Liver (tissue), 8 donors: ENCODE measurements at regions not wholly inside any gene's neighbourhood (a gene's known extent, or its start where the extent isn't known, plus 50 kb on each side); places are given as distances from the start of the nearest gene placed in this dataset.
A peak's percentile ranks its signal among the peaks of the same experiment; 100 is the strongest.

Source experiments
- DNase-seq: peaks from one replicate; pipeline ENCODE4 v3.0.0-alpha.2; 2017; ENCODE audit warnings: low spot score
- H3K27ac ChIP-seq, 2 donors: one replicate each; pipeline ENCODE4 v1.7.0; 2013; ENCODE audit warnings: inconsistent platforms in 2 of 2, low read length in 2 of 2, control low read depth in 1 of 2, low read depth in 1 of 2, mild to moderate bottlenecking in 1 of 2
- H3K27me3 ChIP-seq, 4 donors: one replicate each; pipeline versions ENCODE4 v1.6.1 to v1.7.0; 2013; ENCODE audit warnings: low read length in 3 of 4, inconsistent platforms in 1 of 4, mild to moderate bottlenecking in 1 of 4, moderate library complexity in 1 of 4; ENCODE audit not compliant: control insufficient read depth in 4 of 4, insufficient read depth in 4 of 4
- H3K36me3 ChIP-seq, 4 donors: one replicate each; pipeline versions ENCODE4 v1.6.1 to v1.7.0; 2013; ENCODE audit warnings: low read length in 3 of 4, mild to moderate bottlenecking in 3 of 4, low read depth in 1 of 4, moderate library complexity in 1 of 4; ENCODE audit not compliant: control insufficient read depth in 4 of 4, insufficient read depth in 3 of 4
- H3K4me1 ChIP-seq, 4 donors: one replicate each; pipeline versions ENCODE4 v1.6.1 to v1.7.0; 2013; ENCODE audit warnings: low read length in 3 of 4, mild to moderate bottlenecking in 3 of 4, moderate library complexity in 1 of 4; ENCODE audit not compliant: control insufficient read depth in 4 of 4, insufficient read depth in 4 of 4
- H3K4me3 ChIP-seq, 3 donors: one replicate each; pipeline versions ENCODE4 v1.6.1 to v1.7.0; 2013; ENCODE audit warnings: low read length in 3 of 3, control low read depth in 1 of 3, low read depth in 1 of 3, mild to moderate bottlenecking in 1 of 3
- H3K9ac ChIP-seq, 2 donors: one replicate each; pipeline ENCODE4 v1.7.0; 2013; ENCODE audit warnings: low read length in 2 of 2, mild to moderate bottlenecking in 2 of 2, moderate library complexity in 2 of 2, control low read depth in 1 of 2, low read depth in 1 of 2
- H3K9me3 ChIP-seq, 4 donors: one replicate each; pipeline versions ENCODE4 v1.6.1 to v1.7.0; 2013; ENCODE audit warnings: low read length in 3 of 4; ENCODE audit not compliant: control insufficient read depth in 4 of 4
- ATF3 ChIP-seq: IDR thresholded peaks from 2 replicates; pipeline ENCODE4 v1.6.1; 2016; ENCODE audit warnings: antibody characterized with exemption
- CTCF ChIP-seq: fragments of 150-350 bp; IDR thresholded peaks from 2 replicates; pipeline ENCODE4 v1.5.1; 2017; ENCODE audit warnings: improper control_type of control experiment, low read depth, low read length; ENCODE audit not compliant: missing input control
- EGR1 ChIP-seq, 2 donors: IDR thresholded peaks; 2 replicates each; pipeline ENCODE4 v1.6.1; 2016 to 2018; ENCODE audit warnings: antibody characterized with exemption in 2 of 2, low read depth in 2 of 2
- GABPA ChIP-seq, 2 donors: IDR thresholded peaks in 1 of 2; conservative IDR thresholded peaks in 1 of 2; 2 replicates each; pipeline ENCODE4 v1.6.1; 2016; ENCODE audit warnings: antibody characterized with exemption in 2 of 2, mild to moderate bottlenecking in 1 of 2, moderate library complexity in 1 of 2
- HNF4A ChIP-seq, 2 donors: conservative IDR thresholded peaks; 2 replicates each; pipeline ENCODE4 v1.6.1; 2016; ENCODE audit warnings: antibody characterized with exemption in 2 of 2, mild to moderate bottlenecking in 2 of 2
- JUND ChIP-seq, 2 donors: IDR thresholded peaks; 2 replicates each; pipeline ENCODE4 v1.6.1; 2016; ENCODE audit warnings: antibody characterized with exemption in 2 of 2
- NR2F2 ChIP-seq: IDR thresholded peaks from 2 replicates; pipeline ENCODE4 v1.6.1; 2016; ENCODE audit warnings: antibody characterized with exemption
- RXRA ChIP-seq, 2 donors: IDR thresholded peaks; 2 replicates each; pipeline ENCODE4 v1.6.1; 2017 to 2018; ENCODE audit warnings: antibody characterized with exemption in 2 of 2, mild to moderate bottlenecking in 1 of 2
- SP1 ChIP-seq: IDR thresholded peaks from 2 replicates; pipeline ENCODE4 v1.6.1; 2018; ENCODE audit warnings: antibody characterized with exemption, mild to moderate bottlenecking
- TAF1 ChIP-seq: conservative IDR thresholded peaks from 2 replicates; pipeline ENCODE4 v1.6.1; 2016; ENCODE audit warnings: antibody characterized with exemption, mild to moderate bottlenecking
- YY1 ChIP-seq: IDR thresholded peaks from 2 replicates; pipeline ENCODE4 v1.6.1; 2016; ENCODE audit warnings: antibody characterized with exemption, mild to moderate bottlenecking
- ZBTB33 ChIP-seq: IDR thresholded peaks from 2 replicates; pipeline ENCODE4 v1.6.1; 2016; ENCODE audit warnings: antibody characterized with exemption
- WGBS: extraction: QIAGEN DNeasy Blood & Tissue Kit; methylation state at CpG from one replicate; pipeline ENCODE4 v1.1.7; 2013; 5-methylcytosine and 5-hydroxymethylcytosine counted together
- TF ChIP-seq, protein P1 (sequence below): IDR thresholded peaks from 2 replicates; pipeline ENCODE4 v1.6.1; 2016; ENCODE audit warnings: antibody characterized with exemption
- donor health status: healthy.
- donor health status: healthy.
- donor health status: healthy.
- donor health status: healthy.
- donor health status: healthy.

DNA sequence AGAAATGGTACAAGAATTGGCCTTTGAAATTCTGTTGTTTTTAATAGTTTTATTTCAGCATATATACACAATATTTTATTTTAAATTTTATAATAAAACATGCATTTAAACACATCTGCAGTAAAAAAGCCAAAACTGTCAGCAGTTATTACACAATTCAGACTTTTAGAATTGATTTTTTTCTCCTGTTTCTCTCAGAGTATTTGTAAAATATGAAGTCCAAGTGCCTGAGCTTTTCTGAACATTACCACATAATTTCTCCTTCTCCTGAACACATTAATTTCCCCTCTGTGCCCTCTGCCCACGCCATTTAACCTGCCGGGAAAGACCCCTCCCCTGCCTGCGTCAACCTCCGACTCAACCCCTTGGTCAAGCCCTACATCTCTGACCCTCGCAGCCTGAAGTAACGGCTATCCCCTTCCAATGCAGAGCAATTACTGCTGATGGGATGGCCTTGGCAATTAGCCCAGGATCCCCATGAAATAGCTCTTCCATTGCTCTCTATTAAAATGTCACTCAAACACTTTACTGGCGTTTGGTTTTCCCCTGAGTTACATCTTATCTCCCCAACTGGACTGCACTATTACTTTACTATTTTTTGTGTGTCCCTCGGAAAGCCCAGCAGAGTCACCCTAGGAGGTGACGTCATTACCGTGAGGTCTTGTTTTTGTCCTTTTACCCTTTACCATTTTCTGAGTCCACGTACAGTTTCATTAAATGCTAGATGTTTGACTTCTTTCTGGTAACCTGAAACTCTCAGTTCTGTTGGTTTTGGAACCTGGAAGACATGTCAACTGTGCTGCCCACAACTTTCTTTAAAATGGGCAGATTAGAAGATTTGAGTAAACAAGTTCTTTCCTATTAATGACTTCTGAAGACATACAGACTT is 146.7 kb upstream of the TAB2 start:
- no peaks in the 10 kb centered on the region for H3K9me3 ChIP-seq
- no peak for DNase-seq
- H3K9ac ChIP-seq: no peak overlapping the region
- H3K36me3 ChIP-seq: no peaks in the 10 kb centered on the region
- TF ChIP-seq EGR1 (IDR thresholded peaks at IDR 0.05; ENCODE audit: low read depth in 2 of 2) (no peak), HNF4A (conservative IDR thresholded peaks at IDR 0.05) (peak in 1 of 2 donors; percentile 44)
- peak overlapping the region; percentile 43 to 66 for H3K27ac ChIP-seq
- no peaks in the 10 kb centered on the region for H3K27me3 ChIP-seq
- no peak overlapping the region for H3K4me3 ChIP-seq
- peaks cover 4 to 21% (median 17%) of the 10 kb centered on the region in 4 donors for H3K4me1 ChIP-seq
- 56% methylated on average over 11 of the region's 11 CpGs for WGBS

DNA sequence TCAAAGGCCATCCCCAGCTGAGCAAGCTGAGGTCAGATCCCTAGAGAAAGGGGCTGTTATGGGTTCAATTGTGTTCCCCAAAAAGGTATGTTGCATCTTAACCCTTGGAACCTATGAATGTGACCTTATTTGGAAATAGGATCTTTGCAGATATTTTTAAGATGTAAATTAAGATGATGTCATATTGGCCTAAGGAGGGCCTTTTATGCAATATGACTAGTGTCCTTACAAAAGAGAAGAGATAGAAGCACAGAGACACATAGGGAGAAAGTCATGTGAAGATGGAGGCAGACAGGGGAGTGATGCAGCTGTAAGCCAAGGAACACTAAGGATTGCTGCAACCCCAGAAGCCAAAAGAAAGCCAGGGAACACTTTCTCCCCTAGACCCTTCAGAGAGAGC is 144.3 kb upstream of the TAB2 start:
- Histone ChIP-seq H3K4me1 (peaks cover 4 to 23% (median 18%) of the 10 kb centered on the region in 4 donors), H3K4me3 (no peak overlapping the region), H3K9ac (no peak overlapping the region), H3K27me3 (no peaks in the 10 kb centered on the region), H3K36me3 (no peaks in the 10 kb centered on the region), H3K9me3 (no peaks in the 10 kb centered on the region), H3K27ac (no peak overlapping the region)
- DNase-seq: no peak
- TF ChIP-seq NR2F2 (no peak), TAF1 (no peak), HNF4A (conservative IDR thresholded peaks at IDR 0.05) (no peak), RXRA (IDR thresholded peaks at IDR 0.05) (no peak), JUND (IDR thresholded peaks at IDR 0.05) (no peak), CTCF (no peak), ATF3 (no peak), YY1 (no peak), ZBTB33 (no peak), SP1 (no peak)
- TF ChIP-seq, protein P1, sequence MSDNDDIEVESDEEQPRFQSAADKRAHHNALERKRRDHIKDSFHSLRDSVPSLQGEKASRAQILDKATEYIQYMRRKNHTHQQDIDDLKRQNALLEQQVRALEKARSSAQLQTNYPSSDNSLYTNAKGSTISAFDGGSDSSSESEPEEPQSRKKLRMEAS: no peak

DNA sequence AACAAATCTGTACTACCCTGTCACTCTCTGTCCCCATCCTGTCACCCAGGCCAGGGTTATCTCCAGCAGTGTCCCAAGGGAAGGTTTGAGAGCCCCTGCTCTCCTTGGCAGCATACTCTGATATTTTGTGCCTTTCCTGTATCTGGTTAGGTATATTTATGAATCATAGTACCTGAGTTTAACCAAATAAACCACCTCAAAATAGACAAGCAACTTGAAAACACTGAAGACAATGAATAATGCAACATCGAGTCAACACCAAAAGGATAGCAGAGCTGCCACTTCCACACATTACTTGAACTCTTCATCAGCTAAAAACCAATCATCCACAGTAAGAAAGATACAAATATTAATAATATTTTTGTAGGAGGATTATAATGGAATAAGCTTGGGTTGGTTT is 142.6 kb upstream of the TAB2 start:
- no peak overlapping the region for H3K9ac ChIP-seq
- WGBS: 92% methylated on average over 1 of the region's 1 CpG
- H3K4me1 ChIP-seq: peaks cover 2 to 11% (median 9%) of the 10 kb centered on the region in 4 donors
- H3K27me3 ChIP-seq: no peaks in the 10 kb centered on the region
- H3K36me3 ChIP-seq: no peaks in the 10 kb centered on the region
- no peak for DNase-seq
- no peaks in the 10 kb centered on the region for H3K9me3 ChIP-seq
- H3K4me3 ChIP-seq: no peak overlapping the region
- no peak overlapping the region for H3K27ac ChIP-seq
- no peak for TF ChIP-seq ZBTB33
- TF ChIP-seq EGR1 (IDR thresholded peaks at IDR 0.05; ENCODE audit: low read depth in 2 of 2): no peak
- TF ChIP-seq JUND (IDR thresholded peaks at IDR 0.05): no peak
- no peak for TF ChIP-seq HNF4A (conservative IDR thresholded peaks at IDR 0.05)
- TF ChIP-seq GABPA (IDR thresholded peaks at IDR 0.05 in 1 of 2, conservative IDR thresholded peaks at IDR 0.05 in 1 of 2): no peak
- no peak for TF ChIP-seq SP1
- TF ChIP-seq ATF3: no peak
- no peak for TF ChIP-seq RXRA (IDR thresholded peaks at IDR 0.05)
- TF ChIP-seq YY1: no peak
